NCI-H69 (cell line): ENCODE measurements at regions not wholly inside any gene's neighbourhood (a gene's known extent, or its start where the extent isn't known, plus 50 kb on each side); places are given as distances from the start of the nearest gene placed in this dataset.

Experiments used
- DNase-seq: peaks from one replicate; lab custom pipeline; 2025; lab: John Stamatoyannopoulos, UW

DNA sequence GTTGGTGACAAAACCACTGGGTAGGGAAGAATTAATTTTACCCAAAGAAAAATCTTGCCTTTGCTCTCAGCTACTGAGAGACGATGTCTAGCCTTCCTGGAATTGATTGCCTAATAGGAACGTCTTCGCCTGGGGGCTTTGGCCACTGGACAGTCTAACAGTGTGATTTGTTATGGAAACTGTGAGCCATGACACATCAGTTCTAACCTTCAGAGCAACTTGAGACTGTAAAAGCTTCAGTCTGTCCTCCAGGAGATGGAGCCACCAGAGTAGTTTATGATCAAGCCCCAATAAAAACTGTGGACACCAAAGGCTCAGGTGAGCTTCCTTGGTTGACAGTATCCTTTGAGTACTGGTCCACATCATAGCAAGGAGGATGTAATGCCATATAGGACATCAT, 235.8 kb upstream of the TMCO5A start:
- DNase-seq = no peak

DNA sequence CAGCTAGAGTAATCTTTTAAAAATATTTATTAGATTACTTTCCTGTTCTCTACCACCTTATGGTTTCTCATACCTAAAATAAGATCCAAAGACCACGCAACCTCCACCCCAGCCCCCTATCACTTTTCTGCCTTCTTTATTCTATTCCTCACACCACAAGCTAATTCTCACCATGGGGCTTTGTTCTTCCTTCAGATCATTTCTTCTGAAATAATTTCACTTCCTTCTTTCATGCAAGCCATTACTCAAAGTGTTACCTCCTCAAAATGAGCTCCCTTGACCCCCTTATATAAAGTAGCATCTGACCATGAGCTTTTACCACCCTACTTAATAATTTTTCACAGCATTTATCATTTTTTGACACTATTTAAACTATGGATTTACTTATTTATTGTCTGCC, 233.2 kb upstream of the TMCO5A start:
- DNase-seq = no peak

DNA sequence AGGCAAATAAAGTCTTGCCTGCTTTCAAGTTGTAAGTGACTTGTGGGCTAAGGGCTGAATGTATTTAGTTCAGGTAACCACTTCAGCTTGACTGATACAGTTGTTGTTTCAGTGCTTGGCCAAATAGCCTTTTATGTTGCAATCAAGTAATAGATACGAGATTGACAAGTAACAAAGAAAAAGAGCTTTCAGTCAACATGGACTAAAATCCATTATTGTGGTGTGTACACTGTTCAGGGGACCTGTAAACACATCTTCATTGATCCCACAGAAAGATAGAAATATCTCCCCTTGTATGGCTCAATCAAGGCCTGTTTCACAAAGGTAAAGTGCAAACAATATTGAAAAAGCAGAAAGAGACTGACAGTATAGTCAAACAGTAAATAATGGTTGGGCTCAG, 224.8 kb upstream of the TMCO5A start:
- DNase-seq = no peak

DNA sequence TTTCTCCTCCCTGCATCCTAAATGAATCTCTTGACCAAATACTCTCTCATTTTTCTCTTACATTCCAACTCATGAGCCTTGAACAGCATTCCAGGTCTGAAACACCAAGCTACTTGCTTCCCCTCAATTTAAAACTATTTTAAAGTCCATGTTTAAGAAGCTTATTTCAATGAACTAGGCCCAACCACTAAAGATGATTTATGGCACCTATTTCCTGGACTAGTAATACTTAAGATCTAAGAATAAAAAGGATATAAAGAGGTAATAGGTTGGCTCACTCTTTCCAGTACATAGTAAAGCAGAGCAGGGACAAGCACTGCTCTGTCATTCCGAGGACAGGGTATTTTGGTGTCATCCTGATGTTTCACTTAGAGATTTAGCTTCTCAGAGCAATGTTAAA, 219.3 kb upstream of the TMCO5A start:
- no peak for DNase-seq

DNA sequence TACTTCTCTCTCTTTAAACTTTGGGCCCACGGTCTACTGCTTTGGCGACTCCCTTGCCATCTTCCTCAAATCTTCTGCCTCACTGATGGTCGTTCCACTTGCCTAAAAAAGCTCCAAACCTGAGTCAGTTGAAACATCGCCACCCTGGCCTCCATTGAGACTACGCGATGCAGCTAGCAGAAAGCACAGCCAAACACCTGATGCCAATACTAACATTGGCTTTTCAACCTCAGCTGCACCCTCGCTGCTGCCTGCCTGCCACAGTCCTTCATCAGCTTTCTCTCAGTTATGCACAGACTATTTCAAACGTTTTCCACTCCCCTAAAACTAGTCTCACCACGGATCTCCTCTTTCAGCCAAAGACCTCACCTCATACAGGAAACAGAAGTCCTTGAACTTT, 214.2 kb upstream of the TMCO5A start:
- no peak for DNase-seq

DNA sequence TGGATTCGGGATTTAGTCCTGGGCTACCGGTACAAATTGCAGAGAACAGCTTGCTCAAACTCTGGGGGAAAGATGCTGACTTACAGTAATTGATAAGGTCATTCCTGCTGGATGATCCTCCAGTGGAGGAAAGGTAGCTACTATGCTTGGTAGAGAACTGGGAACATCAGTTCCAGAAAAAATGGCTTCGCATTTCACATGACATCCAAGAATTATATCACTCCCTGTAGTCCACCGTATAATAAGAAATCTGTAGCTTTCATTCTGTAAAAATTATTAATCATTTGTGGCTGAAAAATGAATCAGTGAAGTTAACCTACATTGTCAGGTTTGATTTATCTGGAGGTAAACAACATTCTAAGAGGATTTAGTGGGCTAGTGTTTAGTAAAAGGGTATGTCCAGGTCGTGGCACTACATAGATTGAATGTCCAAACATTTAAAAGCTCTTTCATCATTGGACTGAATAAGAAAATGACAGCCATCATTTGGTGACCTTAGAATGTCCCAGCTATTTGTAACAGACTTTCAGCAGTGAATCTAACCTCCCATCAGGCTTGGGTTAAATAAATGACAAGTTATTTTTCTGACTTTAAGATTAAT, 203.2 kb upstream of the TMCO5A start:
- DNase-seq = no peak

DNA sequence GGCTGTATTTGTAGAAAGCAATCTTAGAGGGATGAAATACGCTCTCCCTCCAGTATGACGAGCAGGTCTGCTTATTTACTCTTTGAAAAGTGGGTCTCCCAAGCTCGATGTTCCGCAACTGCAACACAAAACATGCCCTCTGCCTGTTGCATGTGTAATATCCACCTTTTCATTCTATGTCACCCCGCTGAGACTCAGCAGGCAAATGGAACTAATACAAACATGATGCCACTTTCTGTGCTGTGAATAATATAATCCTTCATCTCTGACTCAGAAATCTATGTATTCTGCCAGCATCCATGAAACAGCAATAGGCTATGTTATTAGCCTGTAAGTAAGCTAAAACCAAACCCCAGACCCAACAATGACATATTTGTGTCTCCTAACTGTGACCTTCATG, 200.8 kb upstream of the TMCO5A start:
- peak; percentile 83 for DNase-seq

DNA sequence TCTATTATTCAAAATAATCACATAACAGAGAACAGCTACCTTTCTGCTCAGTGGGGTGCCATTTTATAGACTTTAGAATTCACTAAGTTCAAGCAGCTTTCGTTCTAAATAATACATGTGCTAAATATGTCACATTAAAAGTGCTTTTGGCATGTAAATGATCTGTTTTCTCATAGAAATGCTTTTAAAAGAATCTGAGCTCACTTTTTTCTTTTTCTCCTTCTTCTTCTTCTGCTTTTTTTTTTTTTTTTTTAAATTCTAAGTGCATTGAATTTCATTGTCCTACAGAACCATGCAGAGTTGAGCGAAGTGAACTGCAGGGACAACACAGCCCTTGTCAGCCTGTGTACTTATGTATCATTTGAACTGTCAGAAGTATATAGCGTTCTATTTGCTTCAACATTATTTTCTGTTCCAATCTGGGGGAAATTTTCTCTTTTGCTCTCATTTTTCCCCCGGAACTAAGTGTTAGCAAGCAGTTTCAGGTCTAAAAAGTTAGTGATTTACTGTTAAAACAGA, 193.8 kb upstream of the TMCO5A start:
- DNase-seq = no peak

DNA sequence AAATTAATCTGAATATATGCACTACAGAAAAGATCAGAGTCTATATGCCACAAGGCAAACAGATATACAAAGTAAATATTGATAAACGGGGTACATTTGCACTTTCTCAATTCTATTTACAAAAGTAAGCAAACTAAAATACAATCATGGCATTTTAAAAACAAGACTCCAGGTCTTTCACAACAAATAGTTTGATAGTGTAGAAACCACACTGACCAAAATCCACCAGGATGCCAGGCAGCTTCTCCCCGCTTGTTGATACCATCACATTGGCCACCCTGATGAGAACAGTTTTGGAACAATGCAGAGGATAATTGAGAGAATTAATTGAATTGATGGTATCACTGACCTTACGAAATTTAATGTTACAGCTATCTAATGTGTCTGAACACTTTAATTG, 190.6 kb upstream of the TMCO5A start:
- DNase-seq = no peak

DNA sequence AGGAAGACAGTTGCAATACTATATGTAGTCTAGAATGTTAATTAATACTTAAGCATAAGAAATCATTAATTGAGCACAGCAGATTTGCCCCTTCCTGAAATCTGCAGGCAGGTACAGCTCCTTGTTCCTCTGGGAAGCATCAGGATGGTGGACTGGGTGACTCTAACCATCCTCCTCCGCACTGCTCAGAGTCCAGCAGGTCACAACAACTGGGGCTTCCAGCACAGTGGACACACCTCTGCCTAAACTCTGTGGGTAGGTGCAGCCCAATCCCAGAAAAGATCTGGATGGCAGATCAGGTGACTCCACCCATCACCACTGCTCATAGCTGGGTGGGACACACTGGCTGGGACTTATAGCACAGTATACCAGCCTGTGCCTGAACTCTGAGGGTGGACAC, 189.9 kb upstream of the TMCO5A start:
- no peak for DNase-seq

DNA sequence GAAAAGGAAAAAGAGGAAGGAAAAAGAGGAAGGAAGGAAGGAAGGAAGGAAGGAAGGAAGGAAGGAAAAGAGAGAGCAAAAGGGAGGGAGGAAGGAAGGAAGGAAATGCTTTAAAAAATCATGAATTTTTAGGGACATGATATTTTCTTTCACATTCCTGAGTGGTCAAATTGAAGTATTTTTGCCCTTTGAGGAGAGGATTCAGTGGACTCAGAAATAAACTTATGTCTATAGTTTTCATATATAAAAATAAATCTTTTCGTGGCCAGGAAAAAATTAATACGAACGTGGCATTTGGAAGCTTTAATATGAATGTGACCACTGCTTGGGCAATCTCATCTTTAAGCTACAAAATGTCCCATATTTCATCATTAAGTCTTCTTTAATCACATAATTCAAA, 183.0 kb upstream of the TMCO5A start:
- no peak for DNase-seq

DNA sequence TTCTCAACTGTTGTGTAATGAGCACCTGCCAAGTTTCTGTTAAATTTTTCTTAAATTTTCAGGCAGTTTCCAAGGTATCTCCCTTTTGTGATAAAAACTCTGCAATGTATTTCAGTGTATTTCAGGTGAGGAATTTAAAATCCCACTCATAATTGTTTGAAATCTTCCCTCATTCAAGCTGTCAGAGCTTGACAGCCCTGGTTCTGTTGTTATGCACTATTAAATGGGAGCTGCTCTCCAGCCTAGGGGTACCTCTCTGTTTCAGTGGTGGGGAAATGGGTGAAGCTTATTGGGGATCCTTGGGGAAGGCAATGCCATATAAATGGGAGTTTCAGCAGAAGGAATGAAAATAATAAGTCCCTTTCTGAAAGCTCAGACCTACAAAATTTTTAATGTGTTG, 178.0 kb upstream of the TMCO5A start:
- DNase-seq = no peak

DNA sequence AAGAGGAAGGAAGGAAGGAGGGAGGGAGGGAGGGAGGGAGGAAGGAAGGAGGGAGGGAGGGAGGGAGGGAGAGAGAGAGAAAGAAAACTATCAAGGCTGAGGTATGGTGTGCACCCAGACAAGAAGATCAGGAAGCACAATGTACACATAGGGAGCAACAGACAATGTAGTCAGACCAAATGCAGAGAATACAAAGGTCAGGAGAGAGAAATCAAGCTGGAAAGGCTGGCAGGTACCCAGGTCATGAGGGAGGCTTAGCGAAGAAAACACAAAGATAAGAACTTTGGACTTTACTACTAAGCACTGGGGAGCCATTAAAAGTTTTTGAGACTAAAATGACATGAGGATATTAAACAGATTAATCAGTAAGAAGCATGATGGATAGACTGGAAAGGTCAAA, 176.0 kb upstream of the TMCO5A start:
- DNase-seq = no peak

DNA sequence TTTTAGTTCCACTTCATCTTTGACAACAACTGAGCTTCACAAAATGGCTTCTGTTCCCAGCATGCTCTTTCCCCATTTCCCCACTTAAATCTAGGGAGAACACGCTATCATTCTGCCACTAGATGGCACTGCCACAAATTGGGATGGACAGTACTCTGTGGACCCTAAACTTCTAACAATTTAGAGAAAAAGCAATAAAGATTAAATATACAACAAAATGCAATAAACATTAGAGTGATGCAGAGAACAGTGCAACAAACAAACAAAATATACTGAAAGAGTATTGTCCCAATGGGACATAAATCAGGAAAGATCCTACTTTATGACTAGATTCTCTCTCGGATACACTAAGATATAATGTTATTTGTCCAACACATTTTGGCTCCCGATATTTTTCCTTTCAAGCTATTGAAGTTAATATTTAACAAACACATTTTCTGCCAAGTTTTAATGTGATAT, 169.7 kb upstream of the TMCO5A start:
- peak; percentile 76 for DNase-seq

DNA sequence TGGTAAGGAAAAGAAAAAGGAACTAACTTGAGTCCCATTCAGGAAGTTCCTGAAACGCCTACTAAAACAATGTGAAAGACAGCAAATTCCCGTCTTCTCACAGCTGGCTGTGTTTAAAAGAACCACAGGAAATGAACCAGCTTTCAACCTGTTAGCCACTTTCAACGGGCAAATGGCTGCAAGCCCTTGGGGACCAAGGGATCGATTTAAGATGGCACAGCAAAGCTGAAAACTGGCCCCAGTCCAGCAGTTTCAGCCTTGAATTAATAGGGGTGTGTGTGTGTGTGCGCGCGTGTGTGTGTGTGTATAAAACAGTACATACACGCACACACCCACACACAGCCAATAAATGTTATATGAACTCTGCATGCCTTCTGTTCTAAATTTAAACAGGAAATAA, 168.7 kb upstream of the TMCO5A start:
- DNase-seq = peak; percentile 88

DNA sequence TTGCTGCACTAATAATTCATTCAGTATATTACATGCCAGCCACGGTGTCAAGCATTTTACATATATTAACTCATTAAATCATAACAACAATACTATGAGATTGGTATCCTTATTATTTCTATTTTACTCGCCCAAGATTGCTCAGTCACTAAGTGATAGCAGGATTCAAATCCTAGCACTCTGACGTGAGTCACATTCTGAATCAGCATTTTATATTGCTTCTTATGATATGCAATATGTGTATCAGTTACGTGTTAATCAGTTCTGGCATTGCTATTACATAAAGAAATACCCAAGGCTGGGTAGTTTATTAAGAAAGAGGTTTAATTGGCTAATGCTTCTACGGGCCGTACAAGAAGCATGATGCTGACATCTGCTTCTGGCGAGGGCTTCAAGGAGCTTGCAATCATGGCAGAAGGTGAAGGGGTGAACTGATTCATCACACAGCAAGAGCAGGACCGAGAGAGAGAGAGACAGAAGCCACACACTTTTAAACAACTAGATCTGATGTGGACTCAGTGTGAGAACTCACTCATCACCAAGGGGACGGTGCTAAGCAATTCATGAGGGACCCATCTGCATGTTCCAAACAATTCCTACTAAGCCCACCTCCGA, 166.5 kb upstream of the TMCO5A start:
- DNase-seq = no peak

DNA sequence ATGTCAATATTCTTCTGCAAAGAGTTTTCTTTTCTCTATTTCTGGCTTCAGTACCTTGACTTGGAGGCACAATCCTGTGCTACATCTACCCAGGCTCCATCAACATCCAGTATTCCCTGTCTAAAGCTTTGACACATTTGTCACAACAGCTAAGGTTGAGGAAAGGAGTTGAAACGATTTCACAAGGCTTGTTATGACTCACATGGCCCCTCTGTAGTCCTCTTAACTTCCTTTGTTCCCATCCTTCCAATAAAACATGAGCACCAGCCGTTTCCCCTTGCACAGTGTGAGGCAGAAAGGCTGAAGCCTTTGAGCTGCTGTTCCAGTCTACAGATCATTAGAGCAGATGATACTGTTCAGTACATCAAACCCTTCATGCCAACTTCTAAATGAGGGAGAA, 163.0 kb upstream of the TMCO5A start:
- DNase-seq = peak; percentile 19

DNA sequence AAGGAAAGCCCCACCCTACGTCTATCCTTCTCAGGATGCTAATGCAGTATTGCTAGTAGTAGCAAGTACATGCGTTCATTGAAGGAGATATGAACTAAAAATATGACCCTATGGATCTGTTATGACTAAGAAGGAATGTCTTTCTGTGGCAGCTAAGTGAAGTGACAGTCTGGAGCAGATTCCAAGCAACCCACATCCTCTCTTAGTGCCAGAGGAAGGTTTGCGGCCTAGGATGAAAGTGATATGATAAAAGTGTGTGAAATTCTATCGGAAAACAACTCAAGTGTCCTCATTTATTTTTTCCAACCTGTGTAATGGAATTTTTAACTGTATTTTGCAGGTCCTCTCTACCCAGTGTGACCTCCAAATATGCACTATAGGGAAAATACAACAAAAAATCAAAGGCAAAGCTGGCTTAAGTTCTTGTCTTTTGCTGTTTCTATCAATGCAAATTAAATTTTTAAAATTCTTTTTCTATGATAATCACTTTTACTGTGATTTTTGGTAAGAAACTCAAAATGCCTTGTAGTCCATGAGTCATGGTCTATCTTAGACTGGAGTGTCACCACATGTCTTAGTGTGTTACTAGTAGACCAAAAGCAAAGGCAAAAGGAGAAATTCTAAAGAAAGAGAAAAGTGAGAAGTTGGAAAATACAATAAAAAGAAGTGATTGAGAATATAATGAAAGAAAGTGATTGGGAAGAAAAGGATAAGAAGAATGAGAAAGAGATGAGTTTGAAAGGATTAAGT, 161.2 kb upstream of the TMCO5A start:
- DNase-seq = no peak

DNA sequence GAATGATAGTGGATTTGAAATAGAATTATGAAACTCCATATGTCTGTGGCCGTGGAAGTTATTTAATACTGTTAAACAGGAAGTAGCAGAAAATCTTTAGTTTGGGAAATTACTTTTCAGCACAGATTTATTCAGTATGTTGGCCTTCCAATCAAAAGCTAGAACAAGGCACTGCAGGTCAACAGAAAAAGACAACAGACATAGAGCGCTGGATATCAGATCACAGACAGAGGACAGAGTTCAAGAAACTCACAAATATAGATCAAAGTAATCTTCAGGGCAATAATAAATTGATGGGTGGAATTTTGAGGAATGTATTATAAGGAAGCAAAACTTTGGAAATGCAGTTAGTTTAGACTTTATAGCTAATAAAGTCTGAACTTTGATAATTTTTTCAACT, 159.5 kb upstream of the TMCO5A start:
- DNase-seq = no peak

DNA sequence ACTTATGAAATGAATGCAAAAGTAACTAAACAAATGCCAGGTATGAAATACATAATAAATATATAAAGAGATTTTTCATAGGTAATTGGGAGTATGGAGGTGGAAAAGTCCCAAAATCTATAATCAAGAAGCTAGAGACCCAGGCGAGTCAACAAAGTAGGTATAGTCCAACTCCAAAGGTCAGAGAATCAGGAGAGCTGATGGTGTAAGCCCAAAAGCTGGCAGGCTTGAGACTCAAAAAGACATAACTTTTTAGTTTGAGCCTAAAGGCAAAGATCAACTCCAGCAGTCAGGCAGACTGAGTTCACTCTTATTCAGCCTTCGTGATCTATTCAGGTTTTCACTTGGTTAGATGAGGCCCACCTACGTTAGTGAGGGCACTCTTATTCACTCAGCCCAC, 157.4 kb upstream of the TMCO5A start:
- DNase-seq = no peak

DNA sequence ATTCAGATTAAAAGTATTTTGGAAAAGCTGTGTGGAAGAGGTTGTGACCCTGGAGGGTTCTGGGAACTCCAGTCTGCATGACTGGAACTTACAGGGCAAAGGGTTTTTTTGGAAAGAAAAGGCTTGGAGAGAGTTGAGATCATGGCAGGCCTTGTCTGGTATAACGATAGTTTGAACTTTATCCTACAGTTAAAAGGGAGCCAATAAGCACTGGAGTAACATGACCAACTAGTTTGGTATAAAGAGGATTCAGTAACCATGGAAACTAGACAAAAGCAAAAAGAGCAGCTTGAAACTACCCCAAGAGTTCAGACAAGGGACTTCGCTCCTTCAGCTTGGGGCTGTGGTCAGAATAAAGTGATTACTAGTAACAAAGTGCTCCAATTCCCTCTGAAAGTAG, 151.2 kb upstream of the TMCO5A start:
- DNase-seq = no peak

DNA sequence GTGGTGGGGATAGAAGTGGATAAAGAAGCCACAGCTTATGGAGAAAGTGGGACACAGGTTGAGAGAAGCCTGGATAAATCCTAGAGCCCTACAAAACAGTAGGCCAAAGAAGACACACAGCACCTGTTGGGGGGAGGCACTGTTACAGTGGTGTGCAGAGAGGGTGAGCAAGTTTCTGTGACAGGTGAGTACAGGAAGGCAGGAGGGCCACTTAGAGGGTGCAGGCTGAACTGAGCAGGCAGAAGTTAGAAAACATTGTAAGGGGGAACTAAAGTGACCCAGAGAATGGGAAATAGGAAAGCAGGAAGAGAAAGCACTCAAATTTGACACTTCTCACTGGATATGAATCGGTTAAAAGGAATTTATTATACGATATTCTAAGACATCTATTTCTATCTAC, 146.1 kb upstream of the TMCO5A start:
- no peak for DNase-seq

DNA sequence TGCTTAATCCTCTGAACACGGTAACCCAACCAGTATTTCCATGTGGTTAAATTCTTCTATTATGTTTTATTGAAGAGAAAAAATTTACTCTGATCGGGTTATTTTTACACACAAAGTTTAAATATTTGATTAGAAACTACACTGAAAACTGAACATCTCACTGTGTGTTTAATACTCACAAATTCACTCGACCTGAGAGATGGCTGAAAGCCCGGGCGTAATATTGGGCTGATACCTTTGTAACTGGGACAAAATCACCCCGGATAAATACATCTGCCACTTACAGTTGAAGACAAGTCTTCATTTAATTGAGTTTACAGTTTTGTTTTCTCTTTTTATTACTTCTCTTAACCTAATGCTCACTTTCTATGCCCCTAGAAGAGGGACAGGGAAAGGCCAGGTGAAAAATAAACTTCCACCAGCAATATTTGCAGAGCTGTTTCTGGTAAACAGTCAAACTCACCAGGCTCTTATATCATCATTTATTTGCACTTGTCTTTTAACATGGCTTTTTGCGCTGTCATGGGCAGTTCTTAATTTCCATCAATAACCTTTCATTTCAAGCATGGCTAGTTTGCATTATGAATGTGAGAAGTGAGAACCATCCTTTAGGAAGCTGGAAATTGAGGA, 145.6 kb upstream of the TMCO5A start:
- DNase-seq = peak; percentile 42
